Spleen (tissue), 11 donors: ENCODE measurements at regions not wholly inside any gene's neighbourhood (a gene's known extent, or its start where the extent isn't known, plus 50 kb on each side); places are given as distances from the start of the nearest gene placed in this dataset.
"Not testable (repeated sequence)": the region's sequence is repeated elsewhere in the genome, so short reads cannot be mapped to it uniquely, and the experiment has no call there.

Source experiments
- DNase-seq: peaks from one replicate; pipeline ENCODE4 v3.0.0-alpha.2; 2020
- H3K27ac ChIP-seq, 8 donors: fragments of 200-600 bp; sonication (generic) in 7 of 8; 1 replicate in 4 of 8; 2 replicates in 4 of 8; pipeline versions ENCODE4 v1.5.0 to v1.8.0; 2016 to 2021; ENCODE audit warnings: inconsistent platforms in 4 of 8, mild to moderate bottlenecking in 4 of 8, moderate library complexity in 1 of 8
- H3K27me3 ChIP-seq, 7 donors: fragments of 200-600 bp; sonication (generic) in 6 of 7; replicated peaks in 1 of 7; 1 replicate in 4 of 7; 2 replicates in 3 of 7; pipeline versions ENCODE4 v1.5.0 to v1.8.0; 2016 to 2021; ENCODE audit warnings: inconsistent platforms in 3 of 7, mild to moderate bottlenecking in 1 of 7
- H3K36me3 ChIP-seq, 6 donors: fragments of 200-600 bp; sonication (generic) in 5 of 6; 1 replicate in 4 of 6; 2 replicates in 2 of 6; pipeline versions ENCODE4 v1.5.0 to v1.8.0; 2016 to 2021; ENCODE audit warnings: inconsistent platforms in 2 of 6
- H3K4me1 ChIP-seq, 6 donors: fragments of 200-600 bp; sonication (generic) in 5 of 6; 1 replicate in 3 of 6; 2 replicates in 3 of 6; pipeline versions ENCODE4 v1.5.0 to v1.8.0; 2016 to 2021; ENCODE audit warnings: inconsistent platforms in 3 of 6
- H3K4me3 ChIP-seq, 8 donors: fragments of 200-600 bp; sonication (generic) in 7 of 8; 1 replicate in 4 of 8; 2 replicates in 4 of 8; pipeline versions ENCODE4 v1.5.0 to v1.8.0; 2016 to 2021; ENCODE audit warnings: inconsistent platforms in 4 of 8, mild to moderate bottlenecking in 4 of 8, moderate library complexity in 2 of 8
- H3K9me3 ChIP-seq, 8 donors: fragments of 200-600 bp; sonication (generic) in 7 of 8; 1 replicate in 4 of 8; 2 replicates in 4 of 8; pipeline versions ENCODE4 v1.5.0 to v1.8.0; 2016 to 2021; ENCODE audit warnings: inconsistent platforms in 4 of 8
- POLR2A ChIP-seq, 3 donors: fragments of 450-650 bp; IDR thresholded peaks; one replicate each; pipeline ENCODE4 v1.5.1; 2017; ENCODE audit warnings: antibody characterized with exemption in 3 of 3, mild to moderate bottlenecking in 1 of 3
- POLR2AphosphoS5 ChIP-seq, 3 donors: sonication (generic); formaldehyde crosslinking; IDR thresholded peaks; one replicate each; pipeline ENCODE4 v1.5.1; 2017; ENCODE audit warnings: antibody characterized with exemption in 3 of 3
- WGBS, 5 donors: extraction: QIAGEN DNeasy Blood & Tissue Kit in 3 of 5; methylation state at CpG; one replicate each; pipeline versions ENCODE4 v1.1.5 to v1.1.7; 2013 to 2018; 5-methylcytosine and 5-hydroxymethylcytosine counted together
- intact Hi-C: fragments of 100-400 bp; cut with DNase I; formaldehyde crosslinking; loops from one replicate; pipeline ENCODE4 v1.15.0; 2023; ENCODE audit warnings: low total_unique reads
- TF ChIP-seq, protein P1 (sequence below), 11 experiments: fragments of 200-600 bp in 7 of 11; fragments of 450-650 bp in 4 of 11; sonication (generic) in 4 of 11; IDR thresholded peaks in 8 of 11; conservative IDR thresholded peaks in 3 of 11; 1 replicate in 7 of 11; 2 replicates in 4 of 11; pipeline versions ENCODE4 v1.4.0 to v1.8.0; 2016 to 2021; ENCODE audit warnings: antibody characterized with exemption in 11 of 11, inconsistent platforms in 4 of 11, mild to moderate bottlenecking in 1 of 11
- donor health status: healthy with polysubstance abuse.
- donor health status: DM: no; HTN: no; CAD: no; lungs with moderate emphysema.
- donor health status: DM: no; HTN: no; CAD: no.
- donor health status: Bipolar disorder and iron deficiency.
- donor health status: healthy.
- donor health status: DM: no; HTN: no; CAD: no.
- donor health status: DM: yes; HTN: yes; CAD: no.

- no peak for TF ChIP-seq POLR2AphosphoS5 (IDR thresholded peaks at IDR 0.05)
- TF ChIP-seq POLR2A (IDR thresholded peaks at IDR 0.05), result no peak
- TF ChIP-seq, protein P1, sequence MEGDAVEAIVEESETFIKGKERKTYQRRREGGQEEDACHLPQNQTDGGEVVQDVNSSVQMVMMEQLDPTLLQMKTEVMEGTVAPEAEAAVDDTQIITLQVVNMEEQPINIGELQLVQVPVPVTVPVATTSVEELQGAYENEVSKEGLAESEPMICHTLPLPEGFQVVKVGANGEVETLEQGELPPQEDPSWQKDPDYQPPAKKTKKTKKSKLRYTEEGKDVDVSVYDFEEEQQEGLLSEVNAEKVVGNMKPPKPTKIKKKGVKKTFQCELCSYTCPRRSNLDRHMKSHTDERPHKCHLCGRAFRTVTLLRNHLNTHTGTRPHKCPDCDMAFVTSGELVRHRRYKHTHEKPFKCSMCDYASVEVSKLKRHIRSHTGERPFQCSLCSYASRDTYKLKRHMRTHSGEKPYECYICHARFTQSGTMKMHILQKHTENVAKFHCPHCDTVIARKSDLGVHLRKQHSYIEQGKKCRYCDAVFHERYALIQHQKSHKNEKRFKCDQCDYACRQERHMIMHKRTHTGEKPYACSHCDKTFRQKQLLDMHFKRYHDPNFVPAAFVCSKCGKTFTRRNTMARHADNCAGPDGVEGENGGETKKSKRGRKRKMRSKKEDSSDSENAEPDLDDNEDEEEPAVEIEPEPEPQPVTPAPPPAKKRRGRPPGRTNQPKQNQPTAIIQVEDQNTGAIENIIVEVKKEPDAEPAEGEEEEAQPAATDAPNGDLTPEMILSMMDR (IDR thresholded peaks at IDR 0.05 in 8 of 11, conservative IDR thresholded peaks at IDR 0.05 in 3 of 11), result no peak
- Histone ChIP-seq H3K4me3 (no peak overlapping the region), H3K36me3 (no peaks in the 10 kb centered on the region), H3K9me3 (no peaks in the 10 kb centered on the region), H3K27ac (no peak overlapping the region), H3K27me3 (peaks cover 0 to 10% (median 0%) of the 10 kb centered on the region in 7 donors), H3K4me1 (peaks cover 0 to 9% (median 2%) of the 10 kb centered on the region in 6 donors)
- DNase-seq, result no peak
- intact Hi-C loops, result no loop called here
- WGBS, 5 donors, result 80 to 95% (median 87%) methylated on average over 2 of the region's 2 CpGs
Measured at GRCh38 chr16:48684148-48684547, 74.2 kb upstream of the N4BP1 start.

- 41 to 63% (median 55%) methylated on average over 3 of the region's 3 CpGs for WGBS, 5 donors
- TF ChIP-seq POLR2AphosphoS5 (IDR thresholded peaks at IDR 0.05) (no peak), POLR2A (IDR thresholded peaks at IDR 0.05) (no peak)
- TF ChIP-seq, protein P1 (IDR thresholded peaks at IDR 0.05 in 8 of 11, conservative IDR thresholded peaks at IDR 0.05 in 3 of 11), result no peak
- no peak for DNase-seq
- Histone ChIP-seq H3K27me3 (peaks cover 0 to 9% (median 0%) of the 10 kb centered on the region in 7 donors), H3K4me3 (no peak overlapping the region), H3K36me3 (no peaks in the 10 kb centered on the region), H3K9me3 (no peaks in the 10 kb centered on the region), H3K27ac (no peak overlapping the region), H3K4me1 (peaks cover 0 to 9% (median 2%) of the 10 kb centered on the region in 6 donors)
- intact Hi-C loops, result no loop called here
Measured at GRCh38 chr16:48682971-48683370, 73.0 kb upstream of the N4BP1 start.

DNA sequence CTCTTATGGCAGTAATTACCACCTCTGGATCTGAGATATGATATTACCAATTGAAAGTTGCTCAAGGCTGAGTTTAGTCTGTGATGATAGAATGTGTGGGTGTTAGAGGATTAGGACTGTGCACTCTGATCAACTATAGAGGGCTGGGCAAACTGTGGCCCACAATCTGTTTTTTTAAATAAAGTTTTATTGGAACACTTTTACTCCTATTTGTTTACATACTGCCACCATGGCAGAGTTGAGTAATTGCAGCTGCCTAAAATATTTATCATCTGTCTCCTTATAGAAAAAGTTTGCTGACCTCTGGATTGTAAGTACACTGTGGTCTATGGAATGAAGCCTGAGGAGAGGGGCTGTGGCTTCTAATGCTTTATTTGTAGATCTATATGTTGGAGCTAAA is 71.5 kb upstream of the N4BP1 start:
- no peak overlapping the region for H3K4me3 ChIP-seq
- intact Hi-C loops, result no loop called here
- no peaks in the 10 kb centered on the region for H3K9me3 ChIP-seq
- TF ChIP-seq POLR2A (IDR thresholded peaks at IDR 0.05) (no peak), POLR2AphosphoS5 (IDR thresholded peaks at IDR 0.05) (no peak)
- TF ChIP-seq, protein P1 (IDR thresholded peaks at IDR 0.05 in 8 of 11, conservative IDR thresholded peaks at IDR 0.05 in 3 of 11), result no peak
- peaks cover 0 to 6% (median 0%) of the 10 kb centered on the region in 7 donors for H3K27me3 ChIP-seq
- peaks cover 0 to 4% (median 0%) of the 10 kb centered on the region in 6 donors for H3K4me1 ChIP-seq
- H3K36me3 ChIP-seq, result no peaks in the 10 kb centered on the region
- no peak for DNase-seq
- no peak overlapping the region for H3K27ac ChIP-seq

- no peak for TF ChIP-seq POLR2AphosphoS5 (IDR thresholded peaks at IDR 0.05)
- TF ChIP-seq POLR2A (IDR thresholded peaks at IDR 0.05), result no peak
- H3K36me3 ChIP-seq, result no peaks in the 10 kb centered on the region
- H3K9me3 ChIP-seq, result no peaks in the 10 kb centered on the region
- H3K27me3 ChIP-seq, result peaks cover 0 to 6% (median 0%) of the 10 kb centered on the region in 7 donors
- no peak for DNase-seq
- H3K27ac ChIP-seq, result no peak overlapping the region
- no peak overlapping the region for H3K4me3 ChIP-seq
- peaks cover 0 to 4% (median 0%) of the 10 kb centered on the region in 6 donors for H3K4me1 ChIP-seq
- 81 to 93% (median 86%) methylated on average over 3 of the region's 3 CpGs for WGBS, 5 donors
- intact Hi-C loops, result no loop called here
Measured at GRCh38 chr16:48680881-48681280, 70.9 kb upstream of the N4BP1 start.

DNA sequence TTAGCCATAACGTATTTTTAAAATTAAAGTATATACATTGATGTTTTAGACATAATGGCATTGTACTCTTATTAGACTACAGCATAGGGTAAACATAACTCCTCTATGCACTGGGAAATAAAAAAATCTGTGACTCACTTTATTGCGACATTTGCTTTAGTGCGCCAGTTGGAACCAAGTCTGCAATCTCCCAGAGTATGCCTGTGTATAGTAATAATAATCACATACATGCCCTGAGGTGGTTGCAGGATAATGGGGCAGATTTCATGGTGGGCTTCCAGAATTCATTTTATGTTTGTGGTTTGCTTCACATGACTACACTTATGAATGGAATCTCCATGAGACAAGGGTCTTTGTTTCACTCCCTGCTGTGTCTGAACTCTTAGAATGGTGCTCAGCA is 66.9 kb upstream of the N4BP1 start:
- intact Hi-C loops, result no loop called here
- no peaks in the 10 kb centered on the region for H3K4me1 ChIP-seq
- H3K9me3 ChIP-seq, result peaks cover 0 to 14% (median 4%) of the 10 kb centered on the region in 8 donors
- H3K36me3 ChIP-seq, result no peaks in the 10 kb centered on the region
- no peak overlapping the region for H3K27ac ChIP-seq
- TF ChIP-seq, protein P1 (IDR thresholded peaks at IDR 0.05 in 8 of 11, conservative IDR thresholded peaks at IDR 0.05 in 3 of 11), result no peak
- TF ChIP-seq POLR2AphosphoS5 (IDR thresholded peaks at IDR 0.05) (no peak), POLR2A (IDR thresholded peaks at IDR 0.05) (no peak)
- no peak overlapping the region for H3K4me3 ChIP-seq
- H3K27me3 ChIP-seq, result peaks cover 0 to 4% (median 0%) of the 10 kb centered on the region in 7 donors
- WGBS, 5 donors, result 90 to 96% (median 93%) methylated on average over 3 of the region's 3 CpGs
- no peak for DNase-seq

DNA sequence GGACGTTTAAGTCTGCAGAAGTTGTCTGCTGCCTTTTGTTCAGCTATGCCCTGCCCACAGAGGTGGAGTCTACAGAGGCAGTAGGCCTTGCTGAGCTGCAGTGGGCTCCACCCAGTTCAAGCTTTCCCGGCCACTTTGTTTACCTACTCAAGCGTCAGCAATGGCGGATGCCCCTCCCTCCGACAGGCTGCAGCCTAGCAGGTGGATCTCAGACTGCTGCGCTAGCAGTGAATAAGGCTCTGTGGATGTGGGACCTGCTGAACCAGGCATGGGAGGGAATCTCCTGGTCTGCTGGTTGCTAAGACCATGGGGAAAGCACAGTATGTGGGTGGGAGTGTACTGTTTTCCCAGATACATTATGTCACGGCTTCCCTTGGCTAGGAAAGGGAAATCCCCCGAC is 58.2 kb upstream of the N4BP1 start:
- H3K9me3 ChIP-seq, result peaks cover 0 to 24% (median 8%) of the 10 kb centered on the region in 8 donors
- 58 to 80% (median 78%) methylated on average over 8 of the region's 8 CpGs for WGBS, 5 donors
- H3K27ac ChIP-seq, DNase-seq, H3K36me3 ChIP-seq, intact Hi-C loops, H3K4me1 ChIP-seq, H3K4me3 ChIP-seq: not testable (repeated sequence)
- H3K27me3 ChIP-seq, result peaks cover 0 to 15% (median 0%) of the 10 kb centered on the region in 7 donors
